ENCODE measurements at regions not wholly inside any gene's neighbourhood (a gene's known extent, or its start where the extent isn't known, plus 50 kb on each side); places are given as distances from the start of the nearest gene placed in this dataset.

- TF ChIP-seq, protein P1, sequence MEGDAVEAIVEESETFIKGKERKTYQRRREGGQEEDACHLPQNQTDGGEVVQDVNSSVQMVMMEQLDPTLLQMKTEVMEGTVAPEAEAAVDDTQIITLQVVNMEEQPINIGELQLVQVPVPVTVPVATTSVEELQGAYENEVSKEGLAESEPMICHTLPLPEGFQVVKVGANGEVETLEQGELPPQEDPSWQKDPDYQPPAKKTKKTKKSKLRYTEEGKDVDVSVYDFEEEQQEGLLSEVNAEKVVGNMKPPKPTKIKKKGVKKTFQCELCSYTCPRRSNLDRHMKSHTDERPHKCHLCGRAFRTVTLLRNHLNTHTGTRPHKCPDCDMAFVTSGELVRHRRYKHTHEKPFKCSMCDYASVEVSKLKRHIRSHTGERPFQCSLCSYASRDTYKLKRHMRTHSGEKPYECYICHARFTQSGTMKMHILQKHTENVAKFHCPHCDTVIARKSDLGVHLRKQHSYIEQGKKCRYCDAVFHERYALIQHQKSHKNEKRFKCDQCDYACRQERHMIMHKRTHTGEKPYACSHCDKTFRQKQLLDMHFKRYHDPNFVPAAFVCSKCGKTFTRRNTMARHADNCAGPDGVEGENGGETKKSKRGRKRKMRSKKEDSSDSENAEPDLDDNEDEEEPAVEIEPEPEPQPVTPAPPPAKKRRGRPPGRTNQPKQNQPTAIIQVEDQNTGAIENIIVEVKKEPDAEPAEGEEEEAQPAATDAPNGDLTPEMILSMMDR (IDR thresholded peaks at IDR 0.05; ENCODE audit: borderline replicate concordance, extremely low read depth, low read length, poor library complexity, severe bottlenecking), result no peak
- TF ChIP-seq EZH2 (IDR thresholded peaks at IDR 0.05; ENCODE audit: borderline replicate concordance, low read depth, low read length, severe bottlenecking), result no peak
- peak; percentile 29; the same call in 1 of the 3 replicates for ATAC-seq (ENCODE audit: insufficient read depth, low read depth)
- no peaks in the 10 kb centered on the region for H3K36me3 ChIP-seq (ENCODE audit: insufficient read depth, low read length)
- no peak for DNase-seq
- H3K9me3 ChIP-seq (ENCODE audit: insufficient read depth, low read length, severe bottlenecking), result no peaks in the 10 kb centered on the region
- no peak overlapping the region for H2AFZ ChIP-seq (ENCODE audit: low read depth, low read length)
- H3K4me1 ChIP-seq (ENCODE audit: insufficient read depth, low read length), result no peaks in the 10 kb centered on the region
- no peak overlapping the region for H3K9ac ChIP-seq (ENCODE audit: low read depth, low read length)
- no peaks in the 10 kb centered on the region for H3K79me2 ChIP-seq (ENCODE audit: insufficient read depth, low read length)
- no peak overlapping the region for H3K4me2 ChIP-seq (ENCODE audit: insufficient read depth, low read length)
- no peak overlapping the region for H3K27ac ChIP-seq (ENCODE audit: low read length)
- H3K4me3 ChIP-seq (ENCODE audit: low read depth in 1 of 2, low read length in 2 of 2), result no peak overlapping the region
- no peaks in the 10 kb centered on the region for H3K27me3 ChIP-seq (ENCODE audit: insufficient read depth, low read length, poor library complexity)
- no peaks in the 10 kb centered on the region for H4K20me1 ChIP-seq (ENCODE audit: insufficient read depth, low read length)
Measured at GRCh38 chr10:43746906-43747305, 98.2 kb upstream of the ZNF32 start.

GRCh38 chr10:43739161-43739560 is 90.5 kb upstream of the ZNF32 start:
- ATAC-seq (ENCODE audit: insufficient read depth, low read depth), result no peak

GRCh38 chr10:43737003-43737402 is 88.3 kb upstream of the ZNF32 start:
- no peak overlapping the region for H3K27ac ChIP-seq (ENCODE audit: low read length)
- H2AFZ ChIP-seq (ENCODE audit: low read depth, low read length), result no peak overlapping the region
- H3K9ac ChIP-seq (ENCODE audit: low read depth, low read length), result no peak overlapping the region
- DNase-seq (no peak), ATAC-seq (ENCODE audit: insufficient read depth, low read depth) (no peak)
- no peaks in the 10 kb centered on the region for H3K79me2 ChIP-seq (ENCODE audit: insufficient read depth, low read length)
- H3K36me3 ChIP-seq (ENCODE audit: insufficient read depth, low read length), result no peaks in the 10 kb centered on the region
- no peak overlapping the region for H3K4me3 ChIP-seq (ENCODE audit: low read depth in 1 of 2, low read length in 2 of 2)
- TF ChIP-seq, protein P1 (IDR thresholded peaks at IDR 0.05; ENCODE audit: borderline replicate concordance, extremely low read depth, low read length, poor library complexity, severe bottlenecking), result no peak
- TF ChIP-seq EZH2 (IDR thresholded peaks at IDR 0.05; ENCODE audit: borderline replicate concordance, low read depth, low read length, severe bottlenecking), result no peak
- no peaks in the 10 kb centered on the region for H3K9me3 ChIP-seq (ENCODE audit: insufficient read depth, low read length, severe bottlenecking)
- no peaks in the 10 kb centered on the region for H3K4me1 ChIP-seq (ENCODE audit: insufficient read depth, low read length)
- no peak overlapping the region for H3K4me2 ChIP-seq (ENCODE audit: insufficient read depth, low read length)
- no peaks in the 10 kb centered on the region for H3K27me3 ChIP-seq (ENCODE audit: insufficient read depth, low read length, poor library complexity)
- no peaks in the 10 kb centered on the region for H4K20me1 ChIP-seq (ENCODE audit: insufficient read depth, low read length)

More at GRCh38 chr10:43739161-43739560, 90.5 kb upstream of the ZNF32 start:
- no peak for DNase-seq
- H3K9me3 ChIP-seq (ENCODE audit: insufficient read depth, low read length, severe bottlenecking), result no peaks in the 10 kb centered on the region
- H3K4me3 ChIP-seq (ENCODE audit: low read depth in 1 of 2, low read length in 2 of 2), result no peak overlapping the region
- no peak overlapping the region for H2AFZ ChIP-seq (ENCODE audit: low read depth, low read length)
- no peaks in the 10 kb centered on the region for H3K27me3 ChIP-seq (ENCODE audit: insufficient read depth, low read length, poor library complexity)
- TF ChIP-seq, protein P1 (IDR thresholded peaks at IDR 0.05; ENCODE audit: borderline replicate concordance, extremely low read depth, low read length, poor library complexity, severe bottlenecking), result no peak
- no peak for TF ChIP-seq EZH2 (IDR thresholded peaks at IDR 0.05; ENCODE audit: borderline replicate concordance, low read depth, low read length, severe bottlenecking)
- no peaks in the 10 kb centered on the region for H3K79me2 ChIP-seq (ENCODE audit: insufficient read depth, low read length)
- no peaks in the 10 kb centered on the region for H3K36me3 ChIP-seq (ENCODE audit: insufficient read depth, low read length)
- no peak overlapping the region for H3K4me2 ChIP-seq (ENCODE audit: insufficient read depth, low read length)
- H3K9ac ChIP-seq (ENCODE audit: low read depth, low read length), result no peak overlapping the region
- no peaks in the 10 kb centered on the region for H4K20me1 ChIP-seq (ENCODE audit: insufficient read depth, low read length)
- H3K4me1 ChIP-seq (ENCODE audit: insufficient read depth, low read length), result no peaks in the 10 kb centered on the region
- H3K27ac ChIP-seq (ENCODE audit: low read length), result no peak overlapping the region

DNA sequence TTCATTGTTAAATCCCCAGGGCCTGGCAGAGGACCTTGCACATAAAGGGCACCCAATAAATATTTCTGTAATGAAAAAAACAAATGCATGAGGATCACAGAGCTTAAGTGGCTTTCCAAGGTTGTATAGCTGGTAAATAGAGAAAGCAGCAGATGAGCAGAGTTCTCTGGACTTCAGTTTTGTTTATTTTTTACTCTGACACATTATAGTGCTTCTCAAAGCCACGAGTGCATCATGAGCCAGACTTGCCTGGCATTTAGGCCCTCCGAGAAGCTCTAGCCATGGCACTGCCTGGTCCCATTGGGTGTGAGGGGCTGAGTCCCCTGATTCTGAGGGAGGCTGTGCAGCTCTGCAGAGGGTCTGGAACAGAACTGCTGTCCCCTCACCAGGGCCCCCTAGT is 87.2 kb upstream of the ZNF32 start:
- Histone ChIP-seq H3K4me2 (ENCODE audit: insufficient read depth, low read length) (no peak overlapping the region), H3K4me1 (ENCODE audit: insufficient read depth, low read length) (no peaks in the 10 kb centered on the region), H4K20me1 (ENCODE audit: insufficient read depth, low read length) (no peaks in the 10 kb centered on the region), H2AFZ (ENCODE audit: low read depth, low read length) (no peak overlapping the region), H3K27ac (ENCODE audit: low read length) (no peak overlapping the region), H3K9me3 (ENCODE audit: insufficient read depth, low read length, severe bottlenecking) (no peaks in the 10 kb centered on the region), H3K79me2 (ENCODE audit: insufficient read depth, low read length) (no peaks in the 10 kb centered on the region), H3K4me3 (ENCODE audit: low read depth in 1 of 2, low read length in 2 of 2) (no peak overlapping the region), H3K27me3 (ENCODE audit: insufficient read depth, low read length, poor library complexity) (no peaks in the 10 kb centered on the region), H3K9ac (ENCODE audit: low read depth, low read length) (no peak overlapping the region), H3K36me3 (ENCODE audit: insufficient read depth, low read length) (no peaks in the 10 kb centered on the region)
- no peak for TF ChIP-seq EZH2 (IDR thresholded peaks at IDR 0.05; ENCODE audit: borderline replicate concordance, low read depth, low read length, severe bottlenecking)
- TF ChIP-seq, protein P1 (IDR thresholded peaks at IDR 0.05; ENCODE audit: borderline replicate concordance, extremely low read depth, low read length, poor library complexity, severe bottlenecking), result no peak
- ATAC-seq (ENCODE audit: insufficient read depth, low read depth) (no peak), DNase-seq (no peak)
